ENCODE measurements at regions not wholly inside any gene's neighbourhood (a gene's known extent, or its start where the extent isn't known, plus 50 kb on each side); places are given as distances from the start of the nearest gene placed in this dataset.

DNA sequence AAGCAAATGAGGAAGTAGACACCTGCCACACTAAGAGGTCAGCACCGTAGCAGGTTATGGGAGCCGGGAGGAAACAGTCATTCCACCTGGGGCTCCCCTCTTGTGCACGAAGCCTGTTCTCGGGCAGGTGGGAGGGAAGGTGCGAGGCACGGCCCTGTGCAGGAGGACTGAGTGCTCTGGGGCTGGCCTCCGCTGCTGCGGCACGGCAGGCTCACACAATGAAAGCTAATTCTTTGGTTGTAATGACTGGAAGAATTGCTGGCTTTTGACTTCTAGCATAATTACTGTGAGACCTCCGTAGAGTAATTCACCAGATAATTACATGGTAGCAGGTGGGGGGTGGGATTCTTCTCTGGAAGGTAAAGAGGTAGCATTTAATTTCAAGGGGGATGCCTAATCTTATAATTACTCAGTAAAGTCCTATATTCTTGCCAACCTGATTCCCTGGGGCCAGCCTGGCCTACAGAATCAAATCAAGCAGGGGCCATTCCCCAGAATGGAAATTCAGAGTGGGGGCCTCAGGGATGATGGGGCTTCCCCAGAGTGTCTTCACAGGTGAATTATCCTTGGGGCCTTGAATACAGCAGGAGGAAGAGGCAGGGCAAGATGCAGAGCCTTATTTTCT, 129.1 kb downstream of the TPRA1 start:
- H3K36me3 ChIP-seq (ENCODE audit: control insufficient read depth, insufficient read depth, low read length) = no peaks in the 10 kb centered on the region
- H3K4me1 ChIP-seq (ENCODE audit: control insufficient read depth, insufficient read depth, low read length, poor library complexity, severe bottlenecking) = no peaks in the 10 kb centered on the region
- H3K27me3 ChIP-seq (ENCODE audit: control insufficient read depth, insufficient read depth, low read length) = peaks cover 10% of the 10 kb centered on the region
- H3K9me3 Mint-ChIP-seq = peaks cover 0 to 3% (median 0%) of the 10 kb centered on the region in 7 donors
- H3K4me3 ChIP-seq (ENCODE audit: low read depth, low read length) = no peak overlapping the region
- H3K4me3 Mint-ChIP-seq = no peak overlapping the region
- no peaks in the 10 kb centered on the region for H3K9me3 ChIP-seq (ENCODE audit: control insufficient read depth in 2 of 2, low read length in 2 of 2)
- H3K27ac ChIP-seq (ENCODE audit: insufficient read depth, low read length, poor library complexity, severe bottlenecking) = no peak overlapping the region
- H3K4me1 Mint-ChIP-seq = peaks cover 0 to 4% (median 0%) of the 10 kb centered on the region in 4 donors
- H3K27me3 Mint-ChIP-seq = peaks cover 30% of the 10 kb centered on the region
- ATAC-seq (ENCODE audit: low read depth in 2 of 2) (no peak), DNase-seq (no peak)
- no peak overlapping the region for H3K27ac Mint-ChIP-seq
- H3K36me3 Mint-ChIP-seq = no peaks in the 10 kb centered on the region

DNA sequence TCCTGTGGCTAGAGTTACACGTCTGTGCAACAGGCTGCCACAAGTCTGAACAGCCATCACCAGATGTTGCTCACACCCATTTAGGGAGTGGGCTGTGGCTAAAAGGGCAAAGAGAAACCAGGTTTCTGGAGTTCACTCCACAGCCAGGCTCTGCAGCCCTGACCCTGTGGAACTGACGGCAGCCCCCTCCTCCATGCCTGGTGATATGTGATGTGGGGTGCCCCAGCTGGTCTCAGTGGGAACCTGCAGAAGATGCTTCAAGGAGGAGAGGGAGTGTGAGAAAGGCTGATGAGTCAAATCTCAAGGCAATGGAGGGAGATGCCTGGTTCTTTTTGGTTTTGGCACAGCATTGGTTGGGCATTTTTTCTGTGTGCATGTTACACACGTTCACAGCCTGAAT, 130.6 kb downstream of the TPRA1 start:
- H3K27me3 Mint-ChIP-seq = peaks cover 41% of the 10 kb centered on the region
- peaks cover 0 to 3% (median 0%) of the 10 kb centered on the region in 7 donors for H3K9me3 Mint-ChIP-seq
- ATAC-seq (ENCODE audit: low read depth in 2 of 2) (no peak), DNase-seq (no peak)
- no peak overlapping the region for H3K4me3 ChIP-seq (ENCODE audit: low read depth, low read length)
- no peaks in the 10 kb centered on the region for H3K9me3 ChIP-seq (ENCODE audit: control insufficient read depth in 2 of 2, low read length in 2 of 2)
- H3K36me3 ChIP-seq (ENCODE audit: control insufficient read depth, insufficient read depth, low read length) = no peaks in the 10 kb centered on the region
- peaks cover 0 to 14% (median 2%) of the 10 kb centered on the region in 4 donors for H3K4me1 Mint-ChIP-seq
- H3K27ac ChIP-seq (ENCODE audit: insufficient read depth, low read length, poor library complexity, severe bottlenecking) = no peak overlapping the region
- no peak overlapping the region for H3K4me3 Mint-ChIP-seq
- no peaks in the 10 kb centered on the region for H3K4me1 ChIP-seq (ENCODE audit: control insufficient read depth, insufficient read depth, low read length, poor library complexity, severe bottlenecking)
- peaks cover 10% of the 10 kb centered on the region for H3K27me3 ChIP-seq (ENCODE audit: control insufficient read depth, insufficient read depth, low read length)
- no peaks in the 10 kb centered on the region for H3K36me3 Mint-ChIP-seq
- no peak overlapping the region for H3K27ac Mint-ChIP-seq

DNA sequence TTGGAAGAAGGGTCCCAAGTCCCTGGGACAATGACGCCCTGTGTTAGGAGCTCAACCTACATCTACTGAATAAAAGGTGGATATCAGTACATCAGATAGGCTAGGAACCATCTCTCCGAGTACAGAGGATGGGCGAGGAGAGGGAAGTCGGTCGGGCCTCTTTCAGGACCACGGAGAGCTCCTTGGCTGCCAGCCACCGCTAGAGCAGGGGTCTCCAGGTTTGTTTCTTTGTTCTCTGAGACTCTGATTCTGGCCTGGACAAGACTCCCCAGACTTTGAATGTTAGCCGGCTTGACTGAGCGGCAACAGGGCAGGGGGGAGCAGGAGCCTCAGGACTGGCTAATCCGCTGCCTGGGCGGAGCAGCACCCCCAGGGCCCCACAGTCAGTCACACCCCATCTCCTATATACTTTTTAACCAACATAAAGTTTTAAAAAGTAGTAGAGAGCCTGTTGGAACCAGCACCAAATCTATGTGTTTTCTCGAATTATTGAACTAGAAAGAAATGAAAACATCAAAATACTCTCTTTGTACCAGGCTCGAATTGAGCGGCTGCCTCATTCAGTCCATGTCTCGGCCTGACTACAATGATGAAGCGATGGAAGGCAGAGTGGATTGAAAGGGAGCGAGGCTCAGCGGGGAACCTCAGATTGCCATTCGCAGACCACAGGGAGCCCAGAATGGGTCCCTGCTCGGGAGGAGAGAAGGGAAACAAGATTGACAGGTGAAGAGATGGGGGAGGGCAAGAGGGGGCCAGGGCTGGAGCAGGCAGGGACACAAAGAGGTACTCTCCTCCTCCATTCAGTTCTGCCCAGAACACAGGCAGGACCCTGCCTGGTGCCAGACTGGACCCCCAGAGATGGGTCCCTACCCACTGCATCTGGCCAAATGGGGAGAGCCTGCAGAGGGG, 131.6 kb downstream of the TPRA1 start:
- Histone ChIP-seq H3K4me1 (ENCODE audit: control insufficient read depth, insufficient read depth, low read length, poor library complexity, severe bottlenecking) (no peaks in the 10 kb centered on the region), H3K27ac (ENCODE audit: insufficient read depth, low read length, poor library complexity, severe bottlenecking) (no peak overlapping the region), H3K4me3 (ENCODE audit: low read depth, low read length) (no peak overlapping the region), H3K27me3 (ENCODE audit: control insufficient read depth, insufficient read depth, low read length) (peaks cover 14% of the 10 kb centered on the region), H3K9me3 (ENCODE audit: control insufficient read depth in 2 of 2, low read length in 2 of 2) (no peaks in the 10 kb centered on the region), H3K36me3 (ENCODE audit: control insufficient read depth, insufficient read depth, low read length) (no peaks in the 10 kb centered on the region)
- H3K4me1 Mint-ChIP-seq = peaks cover 0 to 15% (median 2%) of the 10 kb centered on the region in 4 donors
- no peak overlapping the region for H3K27ac Mint-ChIP-seq
- no peaks in the 10 kb centered on the region for H3K36me3 Mint-ChIP-seq
- peaks cover 44% of the 10 kb centered on the region for H3K27me3 Mint-ChIP-seq
- peak in 1 of 3 donors; percentile 11 for DNase-seq
- no peak for ATAC-seq (ENCODE audit: low read depth in 2 of 2)
- peaks cover 0 to 2% (median 0%) of the 10 kb centered on the region in 7 donors for H3K9me3 Mint-ChIP-seq
- H3K4me3 Mint-ChIP-seq = no peak overlapping the region

DNA sequence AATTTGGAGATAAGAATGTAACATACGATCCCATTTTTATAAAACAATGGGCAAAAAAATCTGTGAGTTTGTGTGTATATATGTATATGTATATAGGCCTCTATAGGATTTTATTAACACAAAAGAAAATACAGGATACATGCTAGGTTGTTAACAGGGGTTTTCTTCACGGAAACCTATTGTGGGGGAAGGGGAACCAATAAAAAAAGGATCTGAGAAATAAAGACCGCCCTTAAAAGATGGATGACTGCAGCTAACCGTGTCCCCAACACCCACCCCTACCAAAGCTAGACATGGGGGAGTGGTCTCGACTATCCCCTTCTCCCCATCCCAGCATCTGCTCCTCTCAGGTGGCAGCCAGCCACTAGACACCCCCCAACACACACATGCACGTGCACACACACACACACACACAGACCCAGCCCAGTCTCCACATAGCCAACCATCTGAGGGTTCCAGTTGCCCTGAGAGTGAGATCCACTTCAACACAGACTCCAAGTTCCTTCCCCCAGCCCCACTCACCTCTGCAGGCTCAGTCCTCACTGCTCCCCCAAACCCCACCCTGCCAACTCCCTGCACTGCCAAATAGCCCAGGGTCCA, 132.9 kb downstream of the TPRA1 start:
- Mint-ChIP-seq H3K4me1 (peaks cover 0 to 15% (median 2%) of the 10 kb centered on the region in 4 donors), H3K9me3 (peaks cover 0 to 2% (median 0%) of the 10 kb centered on the region in 7 donors), H3K27ac (no peak overlapping the region), H3K4me3 (no peak overlapping the region), H3K36me3 (no peaks in the 10 kb centered on the region), H3K27me3 (peaks cover 43% of the 10 kb centered on the region)
- no peaks in the 10 kb centered on the region for H3K9me3 ChIP-seq (ENCODE audit: control insufficient read depth in 2 of 2, low read length in 2 of 2)
- H3K4me1 ChIP-seq (ENCODE audit: control insufficient read depth, insufficient read depth, low read length, poor library complexity, severe bottlenecking) = no peaks in the 10 kb centered on the region
- H3K27me3 ChIP-seq (ENCODE audit: control insufficient read depth, insufficient read depth, low read length) = peaks cover 19% of the 10 kb centered on the region
- no peaks in the 10 kb centered on the region for H3K36me3 ChIP-seq (ENCODE audit: control insufficient read depth, insufficient read depth, low read length)
- no peak overlapping the region for H3K4me3 ChIP-seq (ENCODE audit: low read depth, low read length)
- ATAC-seq (ENCODE audit: low read depth in 2 of 2) (no peak), DNase-seq (no peak)
- H3K27ac ChIP-seq (ENCODE audit: insufficient read depth, low read length, poor library complexity, severe bottlenecking) = no peak overlapping the region

DNA sequence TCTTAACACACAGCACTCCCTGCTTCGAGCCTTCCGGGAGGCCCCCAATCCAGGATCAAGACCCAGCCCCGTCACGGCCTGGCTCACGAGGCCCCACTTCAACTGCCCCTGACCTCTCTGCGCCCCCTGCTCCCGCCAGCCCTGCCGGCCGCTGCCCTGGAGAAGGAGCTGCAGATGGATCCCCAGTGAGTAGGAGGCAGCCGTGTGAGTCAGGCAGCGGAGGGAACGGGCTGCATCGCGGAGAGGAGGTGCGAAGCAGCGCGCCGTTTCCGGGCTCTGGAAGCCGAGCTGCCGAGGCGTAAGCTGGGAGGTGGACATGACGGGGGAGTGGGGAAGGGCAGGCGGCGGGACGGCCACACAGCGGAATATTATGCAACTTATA, 133.4 kb downstream of the TPRA1 start:
- Mint-ChIP-seq H3K4me3 (no peak overlapping the region), H3K36me3 (no peaks in the 10 kb centered on the region), H3K27ac (no peak overlapping the region), H3K4me1 (peaks cover 0 to 15% (median 2%) of the 10 kb centered on the region in 4 donors), H3K27me3 (peaks cover 41% of the 10 kb centered on the region), H3K9me3 (peaks cover 0 to 2% (median 0%) of the 10 kb centered on the region in 7 donors)
- Histone ChIP-seq H3K4me3 (ENCODE audit: low read depth, low read length) (no peak overlapping the region), H3K4me1 (ENCODE audit: control insufficient read depth, insufficient read depth, low read length, poor library complexity, severe bottlenecking) (no peaks in the 10 kb centered on the region), H3K9me3 (ENCODE audit: control insufficient read depth in 2 of 2, low read length in 2 of 2) (no peaks in the 10 kb centered on the region), H3K27ac (ENCODE audit: insufficient read depth, low read length, poor library complexity, severe bottlenecking) (no peak overlapping the region), H3K27me3 (ENCODE audit: control insufficient read depth, insufficient read depth, low read length) (peaks cover 19% of the 10 kb centered on the region), H3K36me3 (ENCODE audit: control insufficient read depth, insufficient read depth, low read length) (no peaks in the 10 kb centered on the region)
- ATAC-seq (ENCODE audit: low read depth in 2 of 2) (no peak), DNase-seq (no peak)

DNA sequence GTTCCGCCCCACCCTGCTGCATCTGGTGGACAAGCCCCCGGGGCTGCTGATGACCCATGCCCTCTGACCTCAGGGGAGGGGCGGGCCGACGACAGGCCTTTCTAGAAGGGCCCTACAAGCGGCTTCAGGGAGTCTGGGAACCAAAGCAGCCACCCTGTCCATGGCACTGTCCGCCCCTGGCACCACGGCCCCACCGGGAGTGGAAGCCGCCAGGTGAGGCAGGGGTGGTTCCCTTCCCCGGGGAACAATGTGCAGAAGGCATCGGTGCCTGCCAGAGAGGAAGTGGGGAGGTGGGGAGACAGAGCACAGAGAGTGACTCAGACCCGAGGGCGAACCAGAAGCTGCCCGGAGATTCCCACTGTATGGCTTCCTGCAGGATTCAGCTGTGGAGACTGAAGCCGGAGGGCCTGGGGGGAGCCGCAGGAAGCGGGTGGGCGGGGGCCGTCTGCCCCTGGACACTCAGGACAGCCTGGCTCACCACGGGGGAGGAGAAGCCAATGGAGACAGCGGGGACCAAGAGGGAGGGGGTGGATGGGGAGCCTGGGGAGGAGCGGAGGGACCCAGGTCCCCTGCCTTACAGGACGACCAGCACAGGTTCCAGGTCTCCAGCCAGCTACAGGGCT, 134.0 kb downstream of the TPRA1 start:
- H3K27ac Mint-ChIP-seq = no peak overlapping the region
- Histone ChIP-seq H3K4me3 (ENCODE audit: low read depth, low read length) (no peak overlapping the region), H3K9me3 (ENCODE audit: control insufficient read depth in 2 of 2, low read length in 2 of 2) (no peaks in the 10 kb centered on the region), H3K36me3 (ENCODE audit: control insufficient read depth, insufficient read depth, low read length) (no peaks in the 10 kb centered on the region), H3K27ac (ENCODE audit: insufficient read depth, low read length, poor library complexity, severe bottlenecking) (no peak overlapping the region), H3K27me3 (ENCODE audit: control insufficient read depth, insufficient read depth, low read length) (peaks cover 19% of the 10 kb centered on the region), H3K4me1 (ENCODE audit: control insufficient read depth, insufficient read depth, low read length, poor library complexity, severe bottlenecking) (no peaks in the 10 kb centered on the region)
- H3K4me3 Mint-ChIP-seq = no peak overlapping the region
- DNase-seq (no peak), ATAC-seq (ENCODE audit: low read depth in 2 of 2) (no peak)
- H3K4me1 Mint-ChIP-seq = peaks cover 0 to 15% (median 2%) of the 10 kb centered on the region in 4 donors
- peaks cover 39% of the 10 kb centered on the region for H3K27me3 Mint-ChIP-seq
- peaks cover 0 to 2% (median 0%) of the 10 kb centered on the region in 7 donors for H3K9me3 Mint-ChIP-seq
- no peaks in the 10 kb centered on the region for H3K36me3 Mint-ChIP-seq

DNA sequence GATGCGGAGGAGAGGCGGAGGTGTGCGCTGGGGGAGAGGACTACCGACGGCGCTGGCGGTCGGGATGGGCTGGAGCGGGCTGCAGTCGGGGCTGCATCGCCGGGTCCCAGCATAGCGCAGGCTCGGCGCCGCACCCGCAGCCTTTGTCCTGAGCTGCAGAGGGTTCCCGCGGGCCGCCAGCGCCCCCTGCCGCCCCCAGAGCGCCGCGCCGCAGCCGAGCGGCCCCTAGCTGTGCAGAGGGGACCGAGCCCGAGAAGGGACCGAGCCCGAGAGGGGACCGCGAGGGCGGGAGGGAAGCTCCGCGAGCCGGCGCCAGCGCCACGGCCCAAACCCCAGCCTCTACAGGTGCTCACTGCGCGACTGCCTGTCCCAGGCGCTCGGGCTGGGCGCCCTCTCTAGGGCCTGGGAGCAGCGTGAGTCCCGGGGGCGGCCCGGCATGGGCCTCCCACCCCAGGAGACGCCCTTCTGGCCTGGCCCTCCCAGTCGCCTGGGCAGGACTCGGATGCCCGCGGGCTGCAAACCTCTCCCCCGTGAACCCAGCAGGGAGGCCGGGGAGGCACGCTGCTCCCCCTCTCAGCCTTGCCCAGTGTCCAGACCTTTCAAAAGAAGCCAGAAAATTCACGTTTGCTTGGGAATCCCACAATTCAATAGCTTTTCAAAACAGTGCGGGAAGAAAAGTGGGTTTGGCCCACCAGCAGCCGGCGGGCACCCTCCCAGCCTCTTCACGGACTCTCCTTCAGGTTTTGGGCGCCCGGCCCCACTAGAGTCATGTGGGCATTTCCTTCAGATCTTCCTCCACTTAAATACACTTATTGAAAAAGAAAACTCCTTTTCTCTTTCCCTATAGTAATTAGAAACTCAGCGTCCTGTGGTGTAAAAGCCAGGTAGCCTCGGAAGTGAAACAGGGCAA, 134.7 kb downstream of the TPRA1 start:
- H3K4me3 Mint-ChIP-seq = peak overlapping the region in 1 of 4 donors; percentile 72
- peaks cover 0 to 15% (median 2%) of the 10 kb centered on the region in 4 donors for H3K4me1 Mint-ChIP-seq

More for the DNA sequence above, 134.7 kb downstream of the TPRA1 start:
- no peaks in the 10 kb centered on the region for H3K36me3 Mint-ChIP-seq
- H3K27me3 Mint-ChIP-seq = peaks cover 39% of the 10 kb centered on the region
- ATAC-seq (ENCODE audit: low read depth in 2 of 2) (peak; percentile 23 to 35), DNase-seq (peak in 2 of 3 donors; percentile 30 to 34)
- Histone ChIP-seq H3K27ac (ENCODE audit: insufficient read depth, low read length, poor library complexity, severe bottlenecking) (no peak overlapping the region), H3K4me3 (ENCODE audit: low read depth, low read length) (no peak overlapping the region), H3K27me3 (ENCODE audit: control insufficient read depth, insufficient read depth, low read length) (peaks cover 19% of the 10 kb centered on the region), H3K9me3 (ENCODE audit: control insufficient read depth in 2 of 2, low read length in 2 of 2) (no peaks in the 10 kb centered on the region), H3K4me1 (ENCODE audit: control insufficient read depth, insufficient read depth, low read length, poor library complexity, severe bottlenecking) (no peaks in the 10 kb centered on the region), H3K36me3 (ENCODE audit: control insufficient read depth, insufficient read depth, low read length) (no peaks in the 10 kb centered on the region)
- peaks cover 0 to 2% (median 0%) of the 10 kb centered on the region in 7 donors for H3K9me3 Mint-ChIP-seq
- peak overlapping the region in 1 of 3 donors; percentile 20 for H3K27ac Mint-ChIP-seq

Measured in CD4-positive, CD25-positive, alpha-beta regulatory T cell (primary cell).